Memory B cell (primary cell): ENCODE measurements at regions not wholly inside any gene's neighbourhood (a gene's known extent, or its start where the extent isn't known, plus 50 kb on each side); places are given as distances from the start of the nearest gene placed in this dataset.

Source experiments
- ATAC-seq: fragments of 150-1000 bp; cut with Tn5 transposase; 2 replicates; pipeline ENCODE4 v1.10.0; 2021; ENCODE audit warnings: low read depth, mild to moderate bottlenecking, moderate library complexity
- DNase-seq, 2 donors: peaks; one replicate each; pipeline ENCODE4 v3.0.0; 2022; ENCODE audit warnings: low spot score in 2 of 2
- H3K27ac Mint-ChIP-seq: one replicate; pipeline ENCODE4 v1.8.0; 2022; ENCODE audit warnings: mild to moderate bottlenecking, moderate library complexity, mixed read lengths
- H3K27me3 Mint-ChIP-seq: one replicate; pipeline ENCODE4 v1.8.0; 2022; ENCODE audit warnings: mixed read lengths
- H3K36me3 Mint-ChIP-seq: one replicate; pipeline ENCODE4 v1.8.0; 2022; ENCODE audit warnings: mild to moderate bottlenecking, mixed read lengths
- H3K4me1 Mint-ChIP-seq: one replicate; pipeline ENCODE4 v1.8.0; 2022; ENCODE audit warnings: mixed read lengths
- H3K4me3 Mint-ChIP-seq: one replicate; pipeline ENCODE4 v1.8.0; 2022; ENCODE audit warnings: mild to moderate bottlenecking, moderate library complexity, mixed read lengths
- H3K9me3 Mint-ChIP-seq: one replicate; pipeline ENCODE4 v1.8.0; 2022; ENCODE audit warnings: mixed read lengths

GRCh38 chr11:29750392-29750791 is 266.4 kb downstream of the KCNA4 start:
- ATAC-seq (no peak), DNase-seq (no peak)
- no peaks in the 10 kb centered on the region for H3K27me3 Mint-ChIP-seq
- H3K4me3 Mint-ChIP-seq = no peak overlapping the region
- no peak overlapping the region for H3K27ac Mint-ChIP-seq
- no peaks in the 10 kb centered on the region for H3K36me3 Mint-ChIP-seq
- peaks cover 7% of the 10 kb centered on the region for H3K9me3 Mint-ChIP-seq
- H3K4me1 Mint-ChIP-seq = no peaks in the 10 kb centered on the region

GRCh38 chr11:29734287-29734686 is 282.5 kb downstream of the KCNA4 start:
- DNase-seq = no peak
- no peak for ATAC-seq
- Mint-ChIP-seq H3K36me3 (no peaks in the 10 kb centered on the region), H3K4me3 (no peak overlapping the region), H3K27me3 (no peaks in the 10 kb centered on the region), H3K4me1 (no peaks in the 10 kb centered on the region), H3K27ac (no peak overlapping the region), H3K9me3 (peaks cover 5% of the 10 kb centered on the region)

- no peaks in the 10 kb centered on the region for H3K27me3 Mint-ChIP-seq
- no peak for DNase-seq
- H3K36me3 Mint-ChIP-seq = no peaks in the 10 kb centered on the region
- no peaks in the 10 kb centered on the region for H3K4me1 Mint-ChIP-seq
- H3K27ac Mint-ChIP-seq = no peak overlapping the region
- H3K9me3 Mint-ChIP-seq = peaks cover 3% of the 10 kb centered on the region
- ATAC-seq = no peak
- no peak overlapping the region for H3K4me3 Mint-ChIP-seq
These were observed 303.0 kb downstream of the KCNA4 start for GRCh38 chr11:29713831-29714320.

GRCh38 chr11:29712616-29713015 is 304.2 kb downstream of the KCNA4 start:
- no peak for DNase-seq
- H3K36me3 Mint-ChIP-seq = no peaks in the 10 kb centered on the region
- no peak for ATAC-seq
- no peak overlapping the region for H3K4me3 Mint-ChIP-seq
- no peaks in the 10 kb centered on the region for H3K4me1 Mint-ChIP-seq
- no peaks in the 10 kb centered on the region for H3K27me3 Mint-ChIP-seq
- H3K9me3 Mint-ChIP-seq = peaks cover 3% of the 10 kb centered on the region
- H3K27ac Mint-ChIP-seq = no peak overlapping the region

- no peak for DNase-seq
- Mint-ChIP-seq H3K4me3 (no peak overlapping the region), H3K9me3 (peaks cover 7% of the 10 kb centered on the region), H3K36me3 (no peaks in the 10 kb centered on the region), H3K27me3 (no peaks in the 10 kb centered on the region), H3K4me1 (no peaks in the 10 kb centered on the region), H3K27ac (no peak overlapping the region)
- no peak for ATAC-seq
These were observed 308.9 kb downstream of the KCNA4 start for GRCh38 chr11:29707924-29708323.

- Mint-ChIP-seq H3K9me3 (peaks cover 7% of the 10 kb centered on the region), H3K4me3 (no peak overlapping the region), H3K36me3 (no peaks in the 10 kb centered on the region), H3K27me3 (no peaks in the 10 kb centered on the region), H3K4me1 (no peaks in the 10 kb centered on the region), H3K27ac (no peak overlapping the region)
- DNase-seq (no peak), ATAC-seq (no peak)
These were observed 331.5 kb downstream of the KCNA4 start for GRCh38 chr11:29685361-29685760.

- Mint-ChIP-seq H3K27me3 (no peaks in the 10 kb centered on the region), H3K4me1 (no peaks in the 10 kb centered on the region), H3K4me3 (no peak overlapping the region), H3K9me3 (peaks cover 2% of the 10 kb centered on the region), H3K36me3 (no peaks in the 10 kb centered on the region), H3K27ac (no peak overlapping the region)
- no peak for ATAC-seq
- no peak for DNase-seq
These were observed 334.0 kb downstream of the KCNA4 start for GRCh38 chr11:29682856-29683255.

- Mint-ChIP-seq H3K4me3 (no peak overlapping the region), H3K36me3 (no peaks in the 10 kb centered on the region), H3K27ac (no peak overlapping the region)
These were observed 336.8 kb downstream of the KCNA4 start for GRCh38 chr11:29679996-29680395.

GRCh38 chr11:29676993-29677392 is 339.8 kb downstream of the KCNA4 start:
- no peak for DNase-seq
- no peaks in the 10 kb centered on the region for H3K4me1 Mint-ChIP-seq
- H3K9me3 Mint-ChIP-seq = peaks cover 4% of the 10 kb centered on the region

More at GRCh38 chr11:29679996-29680395, 336.8 kb downstream of the KCNA4 start:
- no peak for DNase-seq
- no peaks in the 10 kb centered on the region for H3K27me3 Mint-ChIP-seq
- H3K4me1 Mint-ChIP-seq = no peaks in the 10 kb centered on the region
- H3K9me3 Mint-ChIP-seq = peaks cover 4% of the 10 kb centered on the region
- no peak for ATAC-seq

GRCh38 chr11:29669310-29669709 is 347.5 kb downstream of the KCNA4 start:
- Mint-ChIP-seq H3K27ac (no peak overlapping the region), H3K36me3 (no peaks in the 10 kb centered on the region), H3K4me1 (no peaks in the 10 kb centered on the region), H3K9me3 (peaks cover 6% of the 10 kb centered on the region), H3K27me3 (no peaks in the 10 kb centered on the region), H3K4me3 (no peak overlapping the region)
- no peak for ATAC-seq
- no peak for DNase-seq

More at GRCh38 chr11:29676993-29677392, 339.8 kb downstream of the KCNA4 start:
- no peak overlapping the region for H3K4me3 Mint-ChIP-seq
- no peak overlapping the region for H3K27ac Mint-ChIP-seq
- no peaks in the 10 kb centered on the region for H3K36me3 Mint-ChIP-seq
- H3K27me3 Mint-ChIP-seq = no peaks in the 10 kb centered on the region
- ATAC-seq = no peak

- Mint-ChIP-seq H3K4me1 (no peaks in the 10 kb centered on the region), H3K36me3 (no peaks in the 10 kb centered on the region), H3K27me3 (no peaks in the 10 kb centered on the region), H3K27ac (no peak overlapping the region), H3K4me3 (no peak overlapping the region), H3K9me3 (peaks cover under 1% of the 10 kb centered on the region)
- DNase-seq = no peak
- no peak for ATAC-seq
These were observed 359.1 kb downstream of the KCNA4 start for GRCh38 chr11:29657709-29658108.

- no peak for ATAC-seq
- Mint-ChIP-seq H3K36me3 (no peaks in the 10 kb centered on the region), H3K4me1 (no peaks in the 10 kb centered on the region), H3K27ac (no peak overlapping the region), H3K4me3 (no peak overlapping the region), H3K27me3 (no peaks in the 10 kb centered on the region), H3K9me3 (peaks cover 2% of the 10 kb centered on the region)
- DNase-seq = no peak
These were observed 360.2 kb downstream of the KCNA4 start for GRCh38 chr11:29656597-29656996.

- Mint-ChIP-seq H3K27me3 (no peaks in the 10 kb centered on the region), H3K4me3 (no peak overlapping the region), H3K36me3 (no peaks in the 10 kb centered on the region), H3K9me3 (peaks cover 3% of the 10 kb centered on the region), H3K27ac (no peak overlapping the region), H3K4me1 (no peaks in the 10 kb centered on the region)
- DNase-seq (no peak), ATAC-seq (no peak)
These were observed 371.5 kb downstream of the KCNA4 start for GRCh38 chr11:29645373-29645772.

GRCh38 chr11:29641201-29641600 is 375.6 kb downstream of the KCNA4 start:
- Mint-ChIP-seq H3K27me3 (no peaks in the 10 kb centered on the region), H3K36me3 (no peaks in the 10 kb centered on the region), H3K4me1 (no peaks in the 10 kb centered on the region), H3K27ac (no peak overlapping the region), H3K9me3 (peaks cover 2% of the 10 kb centered on the region), H3K4me3 (no peak overlapping the region)
- DNase-seq (no peak), ATAC-seq (no peak)

- H3K27me3 Mint-ChIP-seq = no peaks in the 10 kb centered on the region
- H3K4me3 Mint-ChIP-seq = no peak overlapping the region
- peaks cover 2% of the 10 kb centered on the region for H3K9me3 Mint-ChIP-seq
- H3K36me3 Mint-ChIP-seq = no peaks in the 10 kb centered on the region
- no peaks in the 10 kb centered on the region for H3K4me1 Mint-ChIP-seq
- DNase-seq (no peak), ATAC-seq (no peak)
- H3K27ac Mint-ChIP-seq = no peak overlapping the region
These were observed 382.1 kb downstream of the KCNA4 start for GRCh38 chr11:29634744-29635143.
